ENCODE measurements at regions not wholly inside any gene's neighbourhood (a gene's known extent, or its start where the extent isn't known, plus 50 kb on each side); places are given as distances from the start of the nearest gene placed in this dataset.

DNA sequence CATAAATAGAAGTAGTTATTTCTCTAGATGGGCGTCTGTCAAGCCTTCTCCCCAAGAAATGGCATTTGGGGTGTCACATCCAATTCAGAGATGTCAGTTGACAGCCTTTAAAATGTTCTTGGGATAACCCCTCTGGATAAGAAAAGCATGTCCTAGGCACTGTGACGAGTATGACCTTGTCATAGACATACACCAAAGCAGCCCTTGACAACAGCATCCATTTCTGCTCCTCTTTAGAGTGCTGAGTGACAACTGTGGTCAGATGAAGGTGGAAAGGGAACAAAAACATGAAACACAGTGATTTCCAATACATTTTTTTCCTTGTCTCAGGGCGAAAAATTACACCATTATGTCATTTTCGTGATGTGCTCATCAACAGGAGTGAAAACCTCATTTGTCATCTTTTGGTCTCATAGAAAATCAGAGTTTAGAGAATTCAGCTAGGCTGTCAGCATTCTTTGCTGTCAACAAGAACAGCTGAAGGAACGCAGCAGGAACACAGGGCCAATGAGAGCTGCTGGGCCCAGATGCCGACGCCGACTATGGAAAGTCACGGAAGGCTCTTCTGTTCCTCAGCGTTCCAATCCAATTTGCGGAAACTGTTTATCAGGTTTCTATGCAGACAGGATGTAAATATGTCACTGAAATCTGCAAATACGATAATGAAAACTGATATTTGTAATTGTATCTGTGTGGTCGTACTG, 193.2 kb downstream of the ICOS start:
- TF ChIP-seq, protein P1, sequence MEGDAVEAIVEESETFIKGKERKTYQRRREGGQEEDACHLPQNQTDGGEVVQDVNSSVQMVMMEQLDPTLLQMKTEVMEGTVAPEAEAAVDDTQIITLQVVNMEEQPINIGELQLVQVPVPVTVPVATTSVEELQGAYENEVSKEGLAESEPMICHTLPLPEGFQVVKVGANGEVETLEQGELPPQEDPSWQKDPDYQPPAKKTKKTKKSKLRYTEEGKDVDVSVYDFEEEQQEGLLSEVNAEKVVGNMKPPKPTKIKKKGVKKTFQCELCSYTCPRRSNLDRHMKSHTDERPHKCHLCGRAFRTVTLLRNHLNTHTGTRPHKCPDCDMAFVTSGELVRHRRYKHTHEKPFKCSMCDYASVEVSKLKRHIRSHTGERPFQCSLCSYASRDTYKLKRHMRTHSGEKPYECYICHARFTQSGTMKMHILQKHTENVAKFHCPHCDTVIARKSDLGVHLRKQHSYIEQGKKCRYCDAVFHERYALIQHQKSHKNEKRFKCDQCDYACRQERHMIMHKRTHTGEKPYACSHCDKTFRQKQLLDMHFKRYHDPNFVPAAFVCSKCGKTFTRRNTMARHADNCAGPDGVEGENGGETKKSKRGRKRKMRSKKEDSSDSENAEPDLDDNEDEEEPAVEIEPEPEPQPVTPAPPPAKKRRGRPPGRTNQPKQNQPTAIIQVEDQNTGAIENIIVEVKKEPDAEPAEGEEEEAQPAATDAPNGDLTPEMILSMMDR (IDR thresholded peaks at IDR 0.05) = no peak
- TF ChIP-seq POLR2AphosphoS5 (IDR thresholded peaks at IDR 0.05) = no peak

Measured in stomach (tissue), 4 donors.